ENCODE measurements at regions not wholly inside any gene's neighbourhood (a gene's known extent, or its start where the extent isn't known, plus 50 kb on each side); places are given as distances from the start of the nearest gene placed in this dataset.
"Not testable (repeated sequence)": the region's sequence is repeated elsewhere in the genome, so short reads cannot be mapped to it uniquely, and the experiment has no call there.

DNA sequence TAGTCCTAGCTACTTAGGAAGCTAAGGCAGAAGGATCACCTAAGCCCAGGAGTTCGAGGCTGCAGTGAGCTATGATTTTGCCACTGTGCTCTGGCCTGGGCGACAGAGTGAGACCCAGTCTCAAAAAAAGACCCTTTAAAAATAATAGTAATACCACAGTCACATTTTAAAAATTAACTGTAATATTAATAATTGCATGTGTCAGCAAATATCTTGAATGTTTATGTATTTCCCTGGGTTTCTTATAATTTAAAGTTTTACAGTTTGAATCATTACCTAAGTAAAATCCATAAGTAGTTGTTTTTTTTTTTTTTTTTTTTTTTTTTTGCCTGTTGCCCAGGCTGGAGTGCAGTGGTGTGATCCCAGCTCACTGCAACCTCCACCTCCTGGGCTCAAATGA is 69.2 kb downstream of the LYZL2 start:
- DNase-seq = no peak

GRCh38 chr10:30559180-30559579 is 70.4 kb downstream of the LYZL2 start:
- DNase-seq = no peak

DNA sequence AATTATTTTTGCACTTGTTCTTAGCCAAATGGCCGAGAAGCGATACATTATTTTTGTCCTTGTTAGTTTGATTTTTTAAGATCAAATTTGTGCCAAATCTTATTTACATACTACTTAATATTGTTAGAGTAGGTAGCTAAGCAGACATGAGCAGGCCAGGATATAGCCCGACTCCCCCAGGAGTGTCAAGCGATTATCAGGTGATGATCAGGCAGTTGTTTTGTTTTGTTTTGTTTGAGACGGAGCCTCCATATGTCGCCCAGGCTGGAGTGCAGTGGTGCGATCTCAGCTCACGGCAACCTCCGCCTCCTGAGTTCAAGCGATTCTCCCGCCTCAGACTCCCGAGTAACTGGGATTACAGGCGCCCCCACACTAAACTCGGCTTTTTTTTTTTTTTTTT is 71.1 kb downstream of the LYZL2 start:
- DNase-seq = no peak

- no peak for DNase-seq
Measured at GRCh38 chr10:30557884-30558283, 71.7 kb downstream of the LYZL2 start.

DNA sequence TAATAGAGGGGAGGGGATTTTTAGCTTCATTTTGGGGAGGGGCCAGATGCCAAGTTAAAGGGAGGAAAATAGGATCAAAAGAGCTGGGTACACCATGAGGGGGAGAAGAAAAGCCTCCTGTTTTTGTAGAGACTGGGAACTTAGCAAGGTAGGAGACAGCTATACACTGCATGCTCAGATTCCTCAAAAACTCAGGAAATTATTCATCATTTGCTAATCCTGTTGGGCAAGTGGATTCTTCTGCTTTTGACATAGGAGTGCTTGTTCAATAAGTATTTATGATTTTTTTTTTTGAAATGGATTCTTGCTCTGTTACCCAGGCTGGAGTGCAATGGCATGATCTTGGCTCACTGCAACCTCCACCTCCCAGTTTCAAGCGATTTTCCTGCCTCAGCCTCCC is 73.4 kb downstream of the LYZL2 start:
- no peak for DNase-seq

- DNase-seq = no peak
Measured at GRCh38 chr10:30555465-30555864, 74.1 kb downstream of the LYZL2 start.

- DNase-seq = no peak
Measured at GRCh38 chr10:30554440-30554825, 75.1 kb downstream of the LYZL2 start.

- DNase-seq = no peak
Measured at GRCh38 chr10:30553626-30554439, 75.7 kb downstream of the LYZL2 start.

DNA sequence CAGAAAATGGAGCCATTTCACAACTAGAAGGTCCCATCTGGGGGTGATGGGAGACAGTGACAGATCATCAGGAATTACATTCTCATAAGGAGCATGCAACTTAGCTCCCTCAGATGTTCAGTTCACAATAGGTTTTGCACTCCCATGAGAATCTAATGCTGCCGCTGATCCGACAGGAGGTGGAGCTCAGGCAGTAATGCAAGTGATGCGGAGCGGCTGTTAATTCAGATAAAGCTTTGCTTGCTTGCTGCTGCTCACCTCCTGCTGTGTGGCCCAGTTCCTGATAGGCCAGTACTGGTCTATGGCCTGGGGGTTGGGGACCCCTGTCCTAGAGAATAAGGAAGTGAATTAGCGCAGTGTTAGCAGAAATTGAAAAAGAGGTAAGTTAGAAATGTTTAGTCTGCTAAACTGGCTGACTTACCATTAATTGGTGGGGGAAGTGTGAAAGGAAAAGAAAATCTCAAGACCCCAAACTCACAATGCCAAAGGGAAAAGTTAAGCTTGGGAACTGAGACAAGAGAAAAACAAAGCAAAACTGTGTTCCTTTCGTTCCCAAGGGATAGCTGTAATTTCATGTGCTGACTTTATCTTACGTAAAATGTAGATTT is 76.4 kb downstream of the LYZL2 start:
- DNase-seq = no peak

DNA sequence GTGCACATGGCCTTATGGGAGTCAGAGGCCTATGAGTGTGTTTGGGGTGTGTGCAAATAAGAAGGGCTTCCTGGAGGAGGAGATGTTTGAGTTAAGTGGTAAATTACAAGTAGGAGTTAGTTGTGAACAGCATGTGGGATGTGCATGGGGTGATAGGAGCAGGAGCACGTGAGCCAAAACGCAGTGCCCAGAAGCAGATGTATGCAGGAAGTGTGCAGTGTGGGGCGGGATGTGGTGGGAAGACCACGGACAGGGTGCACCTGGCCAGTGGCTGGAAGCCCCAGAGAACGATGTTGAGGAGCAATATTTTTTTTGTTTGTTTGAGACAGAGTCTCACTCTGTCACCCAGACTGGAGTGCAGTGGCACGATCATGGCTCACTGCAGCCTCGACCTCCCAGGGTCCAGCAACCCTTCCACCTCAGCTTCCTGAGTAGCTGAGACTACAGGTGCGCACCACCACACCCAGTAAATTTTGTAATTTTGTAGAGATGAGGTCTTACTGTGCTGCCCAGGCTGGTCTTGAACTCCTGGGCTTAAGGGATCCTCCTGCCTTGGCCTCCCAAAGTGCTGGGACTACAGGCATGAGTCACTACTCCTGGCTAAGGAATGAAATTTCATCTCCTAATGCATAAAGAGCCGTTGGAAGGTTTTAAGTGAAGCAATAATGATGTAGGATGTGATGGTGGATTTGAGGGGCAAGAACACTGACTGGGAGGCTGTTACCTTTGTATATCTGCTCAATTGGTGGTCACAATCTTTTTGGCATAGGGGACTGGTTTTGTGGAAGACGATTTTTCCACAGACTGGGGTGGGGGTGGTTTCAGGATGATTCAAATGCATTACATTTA is 78.4 kb downstream of the LYZL2 start:
- no peak for DNase-seq

DNA sequence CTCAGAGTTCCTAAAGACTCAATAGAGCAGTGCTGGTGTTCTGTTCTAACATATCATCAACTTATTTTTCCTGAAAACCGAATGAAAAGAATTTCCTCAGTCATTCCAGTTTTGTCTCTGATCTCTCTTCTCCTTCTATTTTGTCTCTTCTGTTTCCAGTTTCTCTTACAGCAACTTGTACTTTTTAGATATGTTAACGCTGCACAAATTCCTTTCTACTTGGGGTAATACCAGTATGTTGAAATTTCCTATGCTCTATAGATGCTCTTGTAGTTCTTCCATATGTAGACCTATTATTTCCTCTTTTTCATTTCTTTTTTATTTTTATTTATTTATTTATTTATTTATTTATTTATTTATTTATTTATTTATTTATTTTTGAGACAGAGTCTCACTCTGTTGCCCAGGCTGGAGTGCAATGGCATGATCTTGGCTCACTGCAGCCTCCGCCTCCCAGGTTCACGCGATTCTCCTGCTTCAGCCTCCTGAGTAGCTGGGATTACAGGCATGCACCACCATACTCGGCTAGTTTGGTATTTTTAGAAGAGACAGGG is 80.3 kb downstream of the LYZL2 start:
- not testable (repeated sequence) for DNase-seq

GRCh38 chr10:30546511-30546910 is 83.0 kb downstream of the LYZL2 start:
- no peak for DNase-seq

DNA sequence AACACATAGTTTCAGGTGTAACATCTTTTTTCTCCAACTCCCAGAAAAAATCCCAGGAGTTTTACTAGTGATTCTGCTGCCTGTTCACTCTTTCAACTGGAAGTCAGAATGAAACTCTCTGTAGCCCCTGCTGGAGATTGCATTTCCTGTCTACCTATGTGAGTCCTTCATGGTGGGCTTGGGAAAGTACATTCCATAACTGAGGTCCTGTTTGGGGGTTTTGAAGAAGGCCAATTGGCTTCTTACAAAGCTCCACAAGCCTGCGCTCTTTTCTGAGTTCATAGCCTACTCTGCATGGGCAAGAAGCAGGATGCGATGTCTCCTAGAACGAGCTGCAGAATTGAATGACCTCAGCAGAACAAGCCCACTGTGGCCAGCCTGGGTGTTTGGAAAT is 86.7 kb downstream of the LYZL2 start:
- no peak for DNase-seq

GRCh38 chr10:30542001-30542894 is 87.3 kb downstream of the LYZL2 start:
- DNase-seq = no peak

GRCh38 chr10:30540276-30540675 is 89.3 kb downstream of the LYZL2 start:
- no peak for DNase-seq

DNA sequence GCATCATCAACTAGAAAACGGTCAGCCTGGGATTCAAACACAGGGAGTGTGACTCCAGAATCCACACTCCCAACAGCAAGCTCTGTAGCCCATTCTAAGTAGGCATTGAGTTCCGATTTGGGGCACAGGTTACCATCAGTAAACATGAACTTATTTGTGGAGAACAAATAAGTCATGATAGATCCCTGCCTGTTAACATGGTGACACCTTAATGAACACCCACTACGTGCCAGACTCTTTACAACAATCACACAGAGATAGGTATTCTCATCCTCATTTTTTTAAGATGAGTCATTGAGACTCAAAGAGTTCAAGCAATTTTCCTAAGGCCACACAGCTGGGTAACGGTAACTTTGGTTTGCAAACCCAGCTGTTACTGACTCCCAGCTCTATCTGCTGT is 91.5 kb downstream of the LYZL2 start:
- DNase-seq = no peak

- DNase-seq = no peak
Measured at GRCh38 chr10:30537586-30537985, 92.0 kb downstream of the LYZL2 start.

GRCh38 chr10:30537158-30537557 is 92.4 kb downstream of the LYZL2 start:
- not testable (repeated sequence) for DNase-seq

- no peak for DNase-seq
Measured at GRCh38 chr10:30536578-30536977, 93.0 kb downstream of the LYZL2 start.

GRCh38 chr10:30535677-30536076 is 93.9 kb downstream of the LYZL2 start:
- no peak for DNase-seq

DNA sequence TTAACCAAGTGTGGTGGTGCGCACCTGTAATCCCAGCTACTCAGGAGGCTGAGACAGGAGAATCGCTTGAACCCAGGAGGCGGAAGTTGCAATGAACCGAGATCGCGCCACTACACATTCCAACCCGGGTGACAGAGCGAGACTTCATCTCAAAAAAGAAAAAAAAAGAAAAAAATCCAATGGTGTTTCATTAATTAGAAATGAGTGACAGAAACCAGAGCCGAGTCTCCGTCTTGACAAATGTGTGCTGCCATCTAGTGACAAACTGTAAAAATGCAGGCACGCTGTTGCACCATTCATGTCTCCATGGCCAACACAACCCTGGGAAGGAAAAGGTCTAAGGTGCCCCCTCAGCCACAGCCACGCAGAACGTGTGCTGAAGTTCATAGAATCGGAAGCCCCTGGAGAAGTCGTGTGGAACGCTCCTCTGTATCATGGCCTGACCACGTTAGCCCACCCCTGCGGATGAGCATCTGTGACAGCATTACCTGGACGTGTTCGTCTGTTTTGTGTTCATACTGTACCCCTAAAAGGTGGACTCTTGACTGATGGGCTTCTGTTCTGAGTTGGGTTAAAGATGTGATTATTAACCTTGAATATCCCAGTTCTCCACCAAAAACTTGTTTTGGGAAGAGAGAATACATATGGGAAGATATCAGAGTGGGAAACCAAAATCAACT is 94.9 kb downstream of the LYZL2 start:
- peak; percentile 53 to 62 for DNase-seq
